Trophoblast cell (in vitro differentiated cells and primary cell): ENCODE measurements at regions not wholly inside any gene's neighbourhood (a gene's known extent, or its start where the extent isn't known, plus 50 kb on each side); places are given as distances from the start of the nearest gene placed in this dataset.

Experiments used
- DNase-seq, 2 donors: peaks; one replicate each; pipeline ENCODE4 v3.0.0-alpha.2; 2016
- H2AFZ ChIP-seq: 2 replicates; pipeline ENCODE4 v1.6.1; 2013; ENCODE audit warnings: low read length, moderate library complexity, mild to moderate bottlenecking; ENCODE audit not compliant: insufficient read depth, poor library complexity
- H2AK5ac ChIP-seq: 2 replicates; pipeline ENCODE4 v1.6.1; 2013; ENCODE audit warnings: mild to moderate bottlenecking, low read length
- H2BK120ac ChIP-seq: 2 replicates; pipeline ENCODE4 v1.6.1; 2013; ENCODE audit warnings: low read length, mild to moderate bottlenecking, moderate library complexity; ENCODE audit not compliant: insufficient read depth, poor library complexity
- H2BK12ac ChIP-seq: 2 replicates; pipeline ENCODE4 v1.6.1; 2013; ENCODE audit warnings: mild to moderate bottlenecking, low read length, moderate library complexity
- H2BK5ac ChIP-seq: 2 replicates; pipeline ENCODE4 v1.6.1; 2013; ENCODE audit warnings: low read length, low read depth, moderate library complexity, mild to moderate bottlenecking; ENCODE audit not compliant: poor library complexity
- H3K14ac ChIP-seq: 2 replicates; pipeline ENCODE4 v1.6.1; 2013; ENCODE audit warnings: mild to moderate bottlenecking, low read length
- H3K18ac ChIP-seq: 2 replicates; pipeline ENCODE4 v1.6.1; 2013; ENCODE audit warnings: mild to moderate bottlenecking, low read length
- H3K23ac ChIP-seq: 2 replicates; pipeline ENCODE4 v1.6.1; 2013; ENCODE audit warnings: low read length
- H3K27ac ChIP-seq: 2 replicates; pipeline ENCODE4 v1.5.1; 2013; ENCODE audit warnings: low read depth, mild to moderate bottlenecking, inconsistent platforms, low read length, moderate library complexity
- H3K27me3 ChIP-seq: 2 replicates; pipeline ENCODE4 v1.6.1; 2013; ENCODE audit warnings: inconsistent platforms, mild to moderate bottlenecking, low read length, moderate library complexity; ENCODE audit not compliant: insufficient read depth
- H3K36me3 ChIP-seq, 2 experiments: 1 replicate in 1 of 2; 2 replicates in 1 of 2; pipeline ENCODE4 v1.6.1; 2013; ENCODE audit warnings: low read length in 2 of 2, mild to moderate bottlenecking in 2 of 2, moderate library complexity in 1 of 2; ENCODE audit not compliant: insufficient read depth in 2 of 2, control insufficient read depth in 1 of 2
- H3K4ac ChIP-seq: 2 replicates; pipeline ENCODE4 v1.6.1; 2013; ENCODE audit warnings: low read depth, mild to moderate bottlenecking, low read length, moderate library complexity
- H3K4me1 ChIP-seq, 2 experiments: 1 replicate in 1 of 2; 2 replicates in 1 of 2; pipeline ENCODE4 v1.6.1; 2013; ENCODE audit warnings: low read length in 2 of 2, mild to moderate bottlenecking in 2 of 2, moderate library complexity in 1 of 2; ENCODE audit not compliant: insufficient read depth in 2 of 2, control insufficient read depth in 1 of 2
- H3K4me2 ChIP-seq: 2 replicates; pipeline ENCODE4 v1.6.1; 2013; ENCODE audit warnings: inconsistent platforms, mild to moderate bottlenecking, low read length, moderate library complexity
- H3K4me3 ChIP-seq: 2 replicates; pipeline ENCODE4 v1.5.1; 2013; ENCODE audit warnings: mild to moderate bottlenecking, low read depth, low read length, inconsistent platforms
- H3K79me1 ChIP-seq: one replicate; pipeline ENCODE4 v1.6.1; 2013; ENCODE audit warnings: low read length
- H3K79me2 ChIP-seq: 2 replicates; pipeline ENCODE4 v1.6.1; 2013; ENCODE audit warnings: low read length, mild to moderate bottlenecking; ENCODE audit not compliant: control insufficient read depth, insufficient read depth, poor library complexity
- H3K9ac ChIP-seq: 2 replicates; pipeline ENCODE4 v1.6.1; 2013; ENCODE audit warnings: mild to moderate bottlenecking, low read length
- H3K9me3 ChIP-seq: 2 replicates; pipeline ENCODE4 v1.6.1; 2013; ENCODE audit warnings: low read depth, mild to moderate bottlenecking, control low read depth, inconsistent platforms, low read length; ENCODE audit not compliant: insufficient read depth
- H4K12ac ChIP-seq: 2 replicates; pipeline ENCODE4 v1.6.1; 2013; ENCODE audit warnings: low read depth, mild to moderate bottlenecking, low read length, moderate library complexity
- H4K8ac ChIP-seq: 2 replicates; pipeline ENCODE4 v1.6.1; 2013; ENCODE audit warnings: low read depth, mild to moderate bottlenecking, low read length, moderate library complexity
- H4K91ac ChIP-seq: one replicate; pipeline ENCODE4 v1.6.1; 2013; ENCODE audit warnings: low read depth, mild to moderate bottlenecking, low read length, moderate library complexity
- WGBS: extraction: QIAGEN DNeasy Blood & Tissue Kit; methylation state at CpG from one replicate; pipeline ENCODE4 v1.1.7; 2013; ENCODE audit warnings: missing lambda C conversion rate; ENCODE audit not compliant: insufficient read length, insufficient coverage; ENCODE audit errors: extremely low coverage; 5-methylcytosine and 5-hydroxymethylcytosine counted together

DNA sequence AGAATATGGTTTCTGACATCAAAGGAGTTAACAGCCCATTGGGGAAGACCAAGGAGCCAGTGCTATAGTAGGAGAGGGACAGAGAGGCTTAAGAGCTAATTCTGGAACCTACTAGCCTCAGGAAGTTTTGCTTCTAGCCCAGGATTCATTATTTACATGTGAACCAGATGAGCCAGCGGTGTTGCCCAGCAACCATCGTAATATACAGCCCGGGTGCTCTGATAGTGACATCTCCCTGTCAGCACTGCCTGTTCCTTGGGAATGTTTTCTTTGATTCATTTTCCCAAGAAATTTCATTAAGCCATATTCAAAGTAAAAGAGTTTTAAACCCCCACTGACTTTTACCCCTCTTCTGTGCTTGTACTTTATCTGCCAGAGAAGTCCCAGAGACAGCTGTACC lies 217.4 kb upstream of the ADAMTSL1 start:
- no peaks in the 10 kb centered on the region for H3K79me1 ChIP-seq
- no peak overlapping the region for H3K4me2 ChIP-seq
- no peaks in the 10 kb centered on the region for H3K4me1 ChIP-seq
- no peak overlapping the region for H3K18ac ChIP-seq
- no peaks in the 10 kb centered on the region for H3K27me3 ChIP-seq
- H2AK5ac ChIP-seq = no peak overlapping the region
- H3K4me3 ChIP-seq = no peak overlapping the region
- H3K36me3 ChIP-seq = no peaks in the 10 kb centered on the region
- DNase-seq = no peak
- no peaks in the 10 kb centered on the region for H3K79me2 ChIP-seq
- no peak overlapping the region for H3K9ac ChIP-seq
- H2BK12ac ChIP-seq = no peak overlapping the region
- no peaks in the 10 kb centered on the region for H3K9me3 ChIP-seq
- WGBS = no CpG with 5 or more reads among the region's 3 CpGs
- no peak overlapping the region for H4K8ac ChIP-seq
- no peak overlapping the region for H3K4ac ChIP-seq
- H2BK5ac ChIP-seq = no peak overlapping the region
- no peak overlapping the region for H4K12ac ChIP-seq
- no peak overlapping the region for H2BK120ac ChIP-seq
- H2AFZ ChIP-seq = no peak overlapping the region
- no peak overlapping the region for H3K27ac ChIP-seq
- no peak overlapping the region for H3K23ac ChIP-seq
- H3K14ac ChIP-seq = no peak overlapping the region
- no peak overlapping the region for H4K91ac ChIP-seq

GRCh38 chr9:18260521-18260920 lies 213.4 kb upstream of the ADAMTSL1 start:
- H3K23ac ChIP-seq = no peak overlapping the region
- H3K4me2 ChIP-seq = no peak overlapping the region
- no peak overlapping the region for H3K14ac ChIP-seq
- no peaks in the 10 kb centered on the region for H3K9me3 ChIP-seq
- H3K27me3 ChIP-seq = no peaks in the 10 kb centered on the region
- H4K91ac ChIP-seq = no peak overlapping the region
- H2BK12ac ChIP-seq = no peak overlapping the region
- H2AK5ac ChIP-seq = no peak overlapping the region
- no peak overlapping the region for H2AFZ ChIP-seq
- H4K8ac ChIP-seq = no peak overlapping the region
- no peaks in the 10 kb centered on the region for H3K79me1 ChIP-seq
- DNase-seq = no peak
- no peak overlapping the region for H3K4ac ChIP-seq
- no peak overlapping the region for H2BK5ac ChIP-seq
- WGBS = no CpG with 5 or more reads among the region's 5 CpGs
- no peaks in the 10 kb centered on the region for H3K79me2 ChIP-seq
- H3K4me1 ChIP-seq = no peaks in the 10 kb centered on the region
- H3K4me3 ChIP-seq = no peak overlapping the region
- no peak overlapping the region for H3K18ac ChIP-seq
- H3K27ac ChIP-seq = no peak overlapping the region
- H3K36me3 ChIP-seq = no peaks in the 10 kb centered on the region
- no peak overlapping the region for H4K12ac ChIP-seq
- H3K9ac ChIP-seq = no peak overlapping the region
- no peak overlapping the region for H2BK120ac ChIP-seq

DNA sequence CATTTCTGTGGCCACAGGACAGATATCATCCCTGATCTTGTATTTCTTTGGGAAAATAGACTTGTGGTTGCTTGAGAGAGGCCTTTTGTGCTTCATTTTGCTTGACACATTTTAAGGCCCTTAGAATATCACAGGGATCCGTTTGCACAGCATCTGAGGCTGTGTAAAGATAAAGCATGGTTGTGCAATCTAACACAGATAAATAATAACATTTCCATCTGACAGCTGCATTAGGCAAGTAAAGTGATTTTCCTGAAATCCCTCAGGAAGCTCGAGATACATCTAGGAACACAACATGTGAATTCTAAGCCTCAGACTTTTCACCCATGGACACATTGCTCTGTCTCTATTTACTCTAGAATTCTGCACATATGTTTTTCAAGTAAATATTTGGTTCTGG lies 212.8 kb upstream of the ADAMTSL1 start:
- Histone ChIP-seq H3K9ac (no peak overlapping the region), H3K79me1 (no peaks in the 10 kb centered on the region), H4K12ac (no peak overlapping the region), H2BK5ac (no peak overlapping the region), H3K4me2 (no peak overlapping the region), H3K27me3 (no peaks in the 10 kb centered on the region), H3K23ac (no peak overlapping the region), H2BK12ac (no peak overlapping the region), H2BK120ac (no peak overlapping the region), H2AK5ac (no peak overlapping the region), H3K79me2 (no peaks in the 10 kb centered on the region), H3K4me1 (no peaks in the 10 kb centered on the region), H2AFZ (no peak overlapping the region), H3K4ac (no peak overlapping the region), H3K9me3 (no peaks in the 10 kb centered on the region), H3K14ac (no peak overlapping the region), H4K91ac (no peak overlapping the region), H3K27ac (no peak overlapping the region), H3K18ac (no peak overlapping the region), H4K8ac (no peak overlapping the region), H3K36me3 (no peaks in the 10 kb centered on the region), H3K4me3 (no peak overlapping the region)
- no peak for DNase-seq
- no CpG with 5 or more reads among the region's 2 CpGs for WGBS

DNA sequence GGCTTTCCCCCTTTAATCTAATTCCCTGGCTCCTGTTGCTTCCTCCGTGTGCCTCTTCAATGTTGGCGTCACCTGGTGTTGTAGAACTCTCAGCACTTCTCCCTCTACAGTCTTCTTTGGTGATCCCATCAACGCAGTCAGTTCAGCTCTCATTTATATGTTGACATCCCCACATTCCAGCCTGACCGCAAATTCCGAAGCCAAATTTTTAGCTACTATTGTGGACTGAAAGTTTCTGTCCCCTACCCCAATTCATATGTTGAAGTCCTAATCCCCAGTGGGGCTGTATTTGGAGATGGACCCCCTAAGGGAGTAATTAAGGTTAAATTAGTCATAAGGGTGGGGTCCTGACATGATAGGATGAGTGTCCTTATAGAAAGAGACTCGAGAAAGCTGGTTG lies 210.6 kb upstream of the ADAMTSL1 start:
- no CpG with 5 or more reads among the region's 6 CpGs for WGBS
- no peak overlapping the region for H2BK12ac ChIP-seq

More for the DNA sequence above, 210.6 kb upstream of the ADAMTSL1 start:
- H4K91ac ChIP-seq = no peak overlapping the region
- no peak overlapping the region for H4K8ac ChIP-seq
- H2AFZ ChIP-seq = no peak overlapping the region
- H3K18ac ChIP-seq = no peak overlapping the region
- H3K4me1 ChIP-seq = no peaks in the 10 kb centered on the region
- H3K36me3 ChIP-seq = no peaks in the 10 kb centered on the region
- no peaks in the 10 kb centered on the region for H3K79me2 ChIP-seq
- no peak overlapping the region for H3K14ac ChIP-seq
- H3K9me3 ChIP-seq = no peaks in the 10 kb centered on the region
- no peak overlapping the region for H3K4me2 ChIP-seq
- H2BK5ac ChIP-seq = no peak overlapping the region
- H2AK5ac ChIP-seq = no peak overlapping the region
- no peak for DNase-seq
- no peak overlapping the region for H4K12ac ChIP-seq
- H3K9ac ChIP-seq = no peak overlapping the region
- no peak overlapping the region for H3K4me3 ChIP-seq
- no peaks in the 10 kb centered on the region for H3K27me3 ChIP-seq
- no peak overlapping the region for H3K27ac ChIP-seq
- no peak overlapping the region for H3K23ac ChIP-seq
- no peaks in the 10 kb centered on the region for H3K79me1 ChIP-seq
- H2BK120ac ChIP-seq = no peak overlapping the region
- H3K4ac ChIP-seq = no peak overlapping the region
